Activated T-helper 1 cell treated with anti-CD3 and anti-CD28 coated beads, Interleukin-12 subunit alpha, Interleukin-12 subunit beta, Interleukin-2, Interleukin-4 antibody, amounts not matched to agents 30 ng/mL and 10 ng/mL and 1 ng/mL, durations not matched to agents 14 hours and 24 hours and 36 hours (primary cell): ENCODE measurements at regions not wholly inside any gene's neighbourhood (a gene's known extent, or its start where the extent isn't known, plus 50 kb on each side); places are given as distances from the start of the nearest gene placed in this dataset.

Source experiments
- DNase-seq: peaks from one replicate; pipeline ENCODE4 v3.0.0; 2021; ENCODE audit warnings: low spot score
- H3K27ac Mint-ChIP-seq: one replicate; pipeline ENCODE4 v1.8.0; 2021; ENCODE audit warnings: mild to moderate bottlenecking, mixed read lengths
- H3K27me3 Mint-ChIP-seq: one replicate; pipeline ENCODE4 v1.8.0; 2022; ENCODE audit warnings: mild to moderate bottlenecking, moderate library complexity, mixed read lengths; ENCODE audit not compliant: insufficient read depth
- H3K36me3 Mint-ChIP-seq: one replicate; pipeline ENCODE4 v1.8.0; 2021; ENCODE audit warnings: low read depth, mixed read lengths
- H3K4me1 Mint-ChIP-seq: one replicate; pipeline ENCODE4 v1.8.0; 2021; ENCODE audit warnings: low read depth, mixed read lengths
- H3K4me3 Mint-ChIP-seq: one replicate; pipeline ENCODE4 v1.8.0; 2021; ENCODE audit warnings: mild to moderate bottlenecking, moderate library complexity, mixed read lengths
- H3K9me3 Mint-ChIP-seq: one replicate; pipeline ENCODE4 v1.8.0; 2021; ENCODE audit warnings: mixed read lengths
- intact Hi-C: fragments of 100-400 bp; cut with micrococcal nuclease; formaldehyde crosslinking; loops from one replicate; pipeline ENCODE4 v1.15.1; 2024

GRCh38 chr7:41006306-41006995 is 696.4 kb downstream of the INHBA start:
- no peaks in the 10 kb centered on the region for H3K27me3 Mint-ChIP-seq
- intact Hi-C loops: loop anchor here (10.0 kb wide), 1 partner anchor 728 kb away; no protein-coding TSS in a partner anchor
- no peak for DNase-seq
- H3K27ac Mint-ChIP-seq: no peak overlapping the region
- H3K36me3 Mint-ChIP-seq: no peaks in the 10 kb centered on the region
- H3K9me3 Mint-ChIP-seq: no peaks in the 10 kb centered on the region
- H3K4me1 Mint-ChIP-seq: no peaks in the 10 kb centered on the region
- H3K4me3 Mint-ChIP-seq: no peak overlapping the region

- Mint-ChIP-seq H3K36me3 (no peaks in the 10 kb centered on the region), H3K4me1 (no peaks in the 10 kb centered on the region), H3K27me3 (no peaks in the 10 kb centered on the region), H3K9me3 (no peaks in the 10 kb centered on the region), H3K4me3 (no peak overlapping the region), H3K27ac (no peak overlapping the region)
- intact Hi-C loops: loop anchor here (10.0 kb wide), 1 partner anchor 729 kb away; no protein-coding TSS in a partner anchor
- DNase-seq: no peak
Measured at GRCh38 chr7:41005374-41005901, 697.5 kb downstream of the INHBA start.

GRCh38 chr7:41003977-41004376 is 698.9 kb downstream of the INHBA start:
- Mint-ChIP-seq H3K9me3 (no peaks in the 10 kb centered on the region), H3K27ac (no peak overlapping the region), H3K4me1 (no peaks in the 10 kb centered on the region), H3K36me3 (no peaks in the 10 kb centered on the region), H3K4me3 (no peak overlapping the region), H3K27me3 (no peaks in the 10 kb centered on the region)
- no peak for DNase-seq
- intact Hi-C loops: loop anchor here (1.0 to 10.0 kb wide), 2 partner anchors 701 to 731 kb away; no protein-coding TSS in a partner anchor

GRCh38 chr7:41003611-41003940 is 699.3 kb downstream of the INHBA start:
- Mint-ChIP-seq H3K9me3 (no peaks in the 10 kb centered on the region), H3K36me3 (no peaks in the 10 kb centered on the region), H3K27ac (no peak overlapping the region), H3K4me3 (no peak overlapping the region), H3K4me1 (no peaks in the 10 kb centered on the region), H3K27me3 (no peaks in the 10 kb centered on the region)
- no peak for DNase-seq
- intact Hi-C loops: loop anchor here (1.0 to 10.0 kb wide), 2 partner anchors 702 to 731 kb away; no protein-coding TSS in a partner anchor

- no peak overlapping the region for H3K27ac Mint-ChIP-seq
- H3K4me3 Mint-ChIP-seq: no peak overlapping the region
- intact Hi-C loops: loop anchor here (1.0 to 10.0 kb wide), 2 partner anchors 702 to 732 kb away; no protein-coding TSS in a partner anchor
- no peaks in the 10 kb centered on the region for H3K27me3 Mint-ChIP-seq
- no peaks in the 10 kb centered on the region for H3K9me3 Mint-ChIP-seq
- H3K4me1 Mint-ChIP-seq: no peaks in the 10 kb centered on the region
- no peaks in the 10 kb centered on the region for H3K36me3 Mint-ChIP-seq
- peak; percentile 2 for DNase-seq
Measured at GRCh38 chr7:41002741-41003610, 699.9 kb downstream of the INHBA start.

GRCh38 chr7:41000042-41000441 is 702.8 kb downstream of the INHBA start:
- H3K36me3 Mint-ChIP-seq: no peaks in the 10 kb centered on the region
- intact Hi-C loops: loop anchor here (10.0 kb wide), 1 partner anchor 735 kb away; no protein-coding TSS in a partner anchor
- no peaks in the 10 kb centered on the region for H3K27me3 Mint-ChIP-seq
- H3K9me3 Mint-ChIP-seq: no peaks in the 10 kb centered on the region
- DNase-seq: no peak
- H3K4me1 Mint-ChIP-seq: no peaks in the 10 kb centered on the region
- H3K27ac Mint-ChIP-seq: no peak overlapping the region
- H3K4me3 Mint-ChIP-seq: no peak overlapping the region

- no peak for DNase-seq
- Mint-ChIP-seq H3K9me3 (no peaks in the 10 kb centered on the region), H3K4me1 (no peaks in the 10 kb centered on the region), H3K36me3 (no peaks in the 10 kb centered on the region), H3K27ac (no peak overlapping the region), H3K27me3 (no peaks in the 10 kb centered on the region), H3K4me3 (no peak overlapping the region)
- intact Hi-C loops: no loop called here
Measured at GRCh38 chr7:40996233-40996677, 706.6 kb downstream of the INHBA start.

GRCh38 chr7:40990841-40991240 is 712.0 kb downstream of the INHBA start:
- no peak for DNase-seq
- intact Hi-C loops: no loop called here
- H3K4me1 Mint-ChIP-seq: no peaks in the 10 kb centered on the region
- no peak overlapping the region for H3K27ac Mint-ChIP-seq
- H3K4me3 Mint-ChIP-seq: no peak overlapping the region
- no peaks in the 10 kb centered on the region for H3K9me3 Mint-ChIP-seq
- H3K27me3 Mint-ChIP-seq: no peaks in the 10 kb centered on the region
- H3K36me3 Mint-ChIP-seq: no peaks in the 10 kb centered on the region

- Mint-ChIP-seq H3K4me1 (no peaks in the 10 kb centered on the region), H3K4me3 (no peak overlapping the region), H3K27ac (no peak overlapping the region), H3K9me3 (no peaks in the 10 kb centered on the region), H3K27me3 (no peaks in the 10 kb centered on the region), H3K36me3 (no peaks in the 10 kb centered on the region)
- DNase-seq: no peak
- intact Hi-C loops: no loop called here
Measured at GRCh38 chr7:40987571-40987970, 715.3 kb downstream of the INHBA start.

GRCh38 chr7:40986351-40986873 is 716.5 kb downstream of the INHBA start:
- no peak overlapping the region for H3K4me3 Mint-ChIP-seq
- H3K27ac Mint-ChIP-seq: no peak overlapping the region
- H3K27me3 Mint-ChIP-seq: no peaks in the 10 kb centered on the region
- no peaks in the 10 kb centered on the region for H3K36me3 Mint-ChIP-seq
- no peaks in the 10 kb centered on the region for H3K4me1 Mint-ChIP-seq
- intact Hi-C loops: no loop called here
- no peaks in the 10 kb centered on the region for H3K9me3 Mint-ChIP-seq
- DNase-seq: no peak

GRCh38 chr7:40983111-40983510 is 719.8 kb downstream of the INHBA start:
- Mint-ChIP-seq H3K4me3 (no peak overlapping the region), H3K27ac (no peak overlapping the region), H3K4me1 (no peaks in the 10 kb centered on the region), H3K36me3 (no peaks in the 10 kb centered on the region), H3K9me3 (no peaks in the 10 kb centered on the region), H3K27me3 (no peaks in the 10 kb centered on the region)
- DNase-seq: no peak
- intact Hi-C loops: no loop called here

GRCh38 chr7:40979296-40979695 is 723.6 kb downstream of the INHBA start:
- Mint-ChIP-seq H3K4me3 (no peak overlapping the region), H3K27me3 (no peaks in the 10 kb centered on the region), H3K9me3 (no peaks in the 10 kb centered on the region), H3K4me1 (no peaks in the 10 kb centered on the region), H3K27ac (no peak overlapping the region), H3K36me3 (no peaks in the 10 kb centered on the region)
- intact Hi-C loops: no loop called here
- no peak for DNase-seq

GRCh38 chr7:40978047-40978446 is 724.8 kb downstream of the INHBA start:
- Mint-ChIP-seq H3K9me3 (no peaks in the 10 kb centered on the region), H3K27me3 (no peaks in the 10 kb centered on the region), H3K36me3 (no peaks in the 10 kb centered on the region), H3K4me1 (no peaks in the 10 kb centered on the region), H3K4me3 (no peak overlapping the region), H3K27ac (no peak overlapping the region)
- intact Hi-C loops: no loop called here
- DNase-seq: no peak
